GM12878 (cell line): ENCODE measurements at regions not wholly inside any gene's neighbourhood (a gene's known extent, or its start where the extent isn't known, plus 50 kb on each side); places are given as distances from the start of the nearest gene placed in this dataset.

ENCODE experiments used
- ATAC-seq: fragments of 200-7000 bp; cut with Tn5 transposase; 3 replicates; pipeline ENCODE4 v1.9.1; 2020; ENCODE audit warnings: mild to moderate bottlenecking, moderate library complexity
- BruUV-seq: library from RNA; stranded (reverse); fragments of 400-500 nt; replicated peaks from 2 replicates; lab custom pipeline; 2021; lab: Mats Ljungman, UMichigan
- CTCF ChIA-PET: fragments of 300-600 bp; sonication (Branson Sonifier 250); formaldehyde crosslinking; extraction: SDS; loops from one replicate; lab custom pipeline; 2021; ENCODE audit warnings: inconsistent platforms; lab: Yijun Ruan, JAX
- POLR2A ChIA-PET: fragments of 350-600 bp; formaldehyde crosslinking; extraction: SDS; loops from one replicate; lab custom pipeline; 2021; ENCODE audit warnings: inconsistent platforms; lab: Charles Lee
- RAD21 ChIA-PET: fragments of 300-600 bp; sonication (Branson Sonifier 250); formaldehyde crosslinking; loops from one replicate; lab custom pipeline; 2023; ENCODE audit warnings: antibody characterized with exemption; ENCODE audit not compliant: unreplicated experiment; lab: Charles Lee
- SMC1A ChIA-PET: fragments of 300-600 bp; sonication (Branson Sonifier 250); formaldehyde crosslinking; loops from one replicate; lab custom pipeline; 2023; ENCODE audit not compliant: unreplicated experiment, uncharacterized antibody; lab: Charles Lee
- DNase-seq: peaks from one replicate; pipeline ENCODE4 v3.0.0-alpha.2; 2011; ENCODE audit warnings: low read depth, low spot score
- FAIRE-seq: peaks from 3 replicates; lab custom pipeline; 2011; peaks lifted over from hg19 to GRCh38; lab: Jason Lieb, UNC
- H2AFZ ChIP-seq: 2 replicates; pipeline ENCODE4 v1.6.0; 2011; ENCODE audit warnings: low read depth, low read length, control low read depth; ENCODE audit not compliant: control insufficient read depth
- H3K27ac ChIP-seq: 2 replicates; pipeline ENCODE4 v1.5.1; 2011; ENCODE audit warnings: control low read depth; ENCODE audit not compliant: control insufficient read depth, insufficient read depth
- H3K27me3 ChIP-seq, 2 experiments: replicated peaks in 1 of 2; 2 replicates each; pipeline versions ENCODE4 v1.6.0 to v1.6.1; 2011; ENCODE audit warnings: low read length in 1 of 2; ENCODE audit not compliant: control insufficient read depth in 2 of 2, insufficient read depth in 2 of 2
- H3K36me3 ChIP-seq, 2 experiments: 2 replicates each; pipeline ENCODE4 v1.5.1; 2011; ENCODE audit warnings: low read length in 1 of 2; ENCODE audit not compliant: control insufficient read depth in 2 of 2, insufficient read depth in 2 of 2
- H3K4me1 ChIP-seq: 2 replicates; pipeline ENCODE4 v1.6.1; 2011; ENCODE audit warnings: mild to moderate bottlenecking, low read length, moderate library complexity, mixed read lengths; ENCODE audit not compliant: control insufficient read depth, insufficient read depth
- H3K4me2 ChIP-seq: 2 replicates; pipeline ENCODE4 v1.6.0; 2011; ENCODE audit warnings: control low read depth; ENCODE audit not compliant: control insufficient read depth, insufficient read depth
- H3K4me3 ChIP-seq: fragments of 200-600 bp; sonication (generic); 2 replicates; pipeline ENCODE4 v1.5.1; 2016
- H3K79me2 ChIP-seq: 2 replicates; pipeline ENCODE4 v1.6.0; 2011; ENCODE audit warnings: low read length; ENCODE audit not compliant: control insufficient read depth, insufficient read depth
- H3K9ac ChIP-seq: 2 replicates; pipeline ENCODE4 v1.8.0; 2011; ENCODE audit warnings: low read length, control low read depth, mixed read lengths; ENCODE audit not compliant: control insufficient read depth, insufficient read depth
- H3K9me3 ChIP-seq: replicated peaks from 3 replicates; pipeline ENCODE4 v1.5.1; 2011; ENCODE audit warnings: mild to moderate bottlenecking, low read length; ENCODE audit not compliant: control insufficient read depth, insufficient read depth
- H4K20me1 ChIP-seq: 2 replicates; pipeline ENCODE4 v1.6.0; 2011; ENCODE audit not compliant: control insufficient read depth, insufficient read depth
- BACH1 ChIP-seq: fragments of 450-650 bp; IDR thresholded peaks from 2 replicates; pipeline ENCODE4 v1.6.1; 2017; ENCODE audit warnings: mild to moderate bottlenecking, borderline replicate concordance
- CBFB ChIP-seq: IDR thresholded peaks from 2 replicates; pipeline ENCODE4 v1.6.1; 2016; ENCODE audit warnings: antibody characterized with exemption, low read depth
- FOS ChIP-seq: IDR thresholded peaks from 3 replicates; pipeline ENCODE4 v1.6.1; 2011; ENCODE audit warnings: borderline replicate concordance; ENCODE audit not compliant: insufficient read length; ENCODE audit errors: extremely low read depth
- IKZF1 ChIP-seq: fragments of 450-650 bp; conservative IDR thresholded peaks from 2 replicates; pipeline ENCODE4 v1.6.1; 2017; ENCODE audit warnings: antibody characterized with exemption, mild to moderate bottlenecking
- IKZF2 ChIP-seq, 2 experiments: fragments of 450-650 bp; IDR thresholded peaks; 2 replicates each; pipeline ENCODE4 v1.6.1; 2017; ENCODE audit warnings: mild to moderate bottlenecking in 2 of 2, moderate library complexity in 2 of 2
- MAX ChIP-seq: IDR thresholded peaks from 2 replicates; pipeline ENCODE4 v1.6.1; 2012; ENCODE audit warnings: low read depth, low read length, improper control_type of control experiment
- MXI1 ChIP-seq: fragments of 150-350 bp; IDR thresholded peaks from 2 replicates; pipeline ENCODE4 v1.6.1; 2011; ENCODE audit warnings: low read depth, mild to moderate bottlenecking, inconsistent platforms, low read length, improper control_type of control experiment
- PAX8 ChIP-seq: fragments of 450-650 bp; IDR thresholded peaks from 2 replicates; pipeline ENCODE4 v1.6.1; 2017; ENCODE audit warnings: mild to moderate bottlenecking, moderate library complexity
- POLR2AphosphoS2 ChIP-seq: IDR thresholded peaks from 2 replicates; pipeline ENCODE4 v1.6.1; 2011; ENCODE audit warnings: low read depth, mild to moderate bottlenecking, low read length, improper control_type of control experiment, moderate library complexity
- POU2F2 ChIP-seq: IDR thresholded peaks from 3 replicates; pipeline ENCODE4 v1.6.1; 2011; ENCODE audit warnings: low read depth, mild to moderate bottlenecking, low read length, borderline replicate concordance
- RCOR1 ChIP-seq: conservative IDR thresholded peaks from 2 replicates; pipeline ENCODE4 v1.6.1; 2012; ENCODE audit warnings: low read depth, low read length, improper control_type of control experiment
- SKIL ChIP-seq: fragments of 450-650 bp; IDR thresholded peaks from 2 replicates; pipeline ENCODE4 v1.6.1; 2017; ENCODE audit warnings: mild to moderate bottlenecking, low read depth, inconsistent platforms; ENCODE audit not compliant: poor library complexity, severe bottlenecking
- SUZ12 ChIP-seq: fragments of 200-600 bp; sonication (generic); IDR thresholded peaks from one replicate; pipeline ENCODE4 v1.6.1; 2018; ENCODE audit warnings: antibody characterized with exemption, mild to moderate bottlenecking; ENCODE audit not compliant: unreplicated experiment
- ZBTB40 ChIP-seq: fragments of 450-650 bp; IDR thresholded peaks from 2 replicates; pipeline ENCODE4 v1.6.1; 2016; ENCODE audit warnings: mild to moderate bottlenecking, moderate library complexity, borderline replicate concordance
- ZNF384 ChIP-seq: IDR thresholded peaks from 2 replicates; pipeline ENCODE4 v1.6.1; 2012; ENCODE audit warnings: low read depth, mild to moderate bottlenecking, low read length, improper control_type of control experiment, borderline replicate concordance
- ZSCAN29 ChIP-seq: fragments of 450-650 bp; IDR thresholded peaks from 2 replicates; pipeline ENCODE4 v1.6.1; 2017; ENCODE audit warnings: mild to moderate bottlenecking, moderate library complexity
- WGBS: methylation state at CpG from one replicate; pipeline ENCODE4 v1.1.6; 2016; ENCODE audit warnings: low lambda C conversion rate; ENCODE audit not compliant: insufficient replicate concordance, insufficient coverage; ENCODE audit errors: missing lambda C conversion rate; 5-methylcytosine and 5-hydroxymethylcytosine counted together
- in situ Hi-C: fragments of 300-500 bp; cut with MboI; formaldehyde crosslinking; loops from 9 replicates; pipeline ENCODE4 v1.14.3; 2018; ENCODE audit warnings: mixed read lengths
- intact Hi-C: fragments of 100-400 bp; cut with micrococcal nuclease; formaldehyde crosslinking; loops from one replicate; pipeline ENCODE4 v1.14.2; 2022; ENCODE audit not compliant: unreplicated experiment

- H3K79me2 ChIP-seq, result no peaks in the 10 kb centered on the region
- no peak for ATAC-seq
- no peaks in the 10 kb centered on the region for H3K27me3 ChIP-seq
- H3K4me2 ChIP-seq, result no peak overlapping the region
- H3K9ac ChIP-seq, result no peak overlapping the region
- ChIA-PET RAD21 (no interaction called here), POLR2A (no interaction called here), SMC1A (no interaction called here), CTCF (interaction anchor here (1.5 kb wide), 1 partner anchor 10 kb away, joined by 4 read pairs; no protein-coding TSS in a partner anchor)
- no peak overlapping the region for H3K27ac ChIP-seq
- DNase-seq, result no peak
- intact Hi-C loops (no loop called here), in situ Hi-C loops (no loop called here)
- no peaks in the 10 kb centered on the region for H4K20me1 ChIP-seq
- FAIRE-seq, result no peak
- H3K9me3 ChIP-seq, result no peaks in the 10 kb centered on the region
- H3K4me1 ChIP-seq, result no peaks in the 10 kb centered on the region
- BruUV-seq, result no TSS peak
- H3K36me3 ChIP-seq, result no peaks in the 10 kb centered on the region
- no peak overlapping the region for H2AFZ ChIP-seq
- WGBS, result 35% methylated on average over 8 of the region's 8 CpGs
- no peak overlapping the region for H3K4me3 ChIP-seq
- TF ChIP-seq SUZ12 (no peak), ZSCAN29 (no peak), ZBTB40 (no peak), POU2F2 (no peak), PAX8 (no peak), FOS (no peak), MXI1 (no peak), IKZF1 (no peak), IKZF2 (IDR thresholded peaks at IDR 0.05) (no peak), POLR2AphosphoS2 (no peak), RCOR1 (no peak), MAX (no peak), BACH1 (no peak), ZNF384 (no peak), CBFB (no peak), SKIL (no peak)
- TF ChIP-seq, all 136 proteins: peak for 0
These were observed 231.1 kb downstream of the ANKRD30B start for GRCh38 chr18:14978962-14979535.
